B cell (primary cell): ENCODE measurements at regions not wholly inside any gene's neighbourhood (a gene's known extent, or its start where the extent isn't known, plus 50 kb on each side); places are given as distances from the start of the nearest gene placed in this dataset.

Experiments
- ATAC-seq: fragments of 200-7000 bp; cut with Tn5 transposase; one replicate; pipeline ENCODE4 v1.10.0; 2021; ENCODE audit warnings: low read depth, mild to moderate bottlenecking, moderate number of reproducible peaks, moderate library complexity
- CTCF ChIA-PET: fragments of 350-600 bp; sonication (Branson Sonifier 250); formaldehyde crosslinking; loops from one replicate; lab custom pipeline; 2021; ENCODE audit warnings: antibody characterized with exemption, inconsistent platforms; lab: Charles Lee
- POLR2A ChIA-PET: fragments of 350-600 bp; sonication (Branson Sonifier 250); formaldehyde crosslinking; loops from one replicate; lab custom pipeline; 2021; ENCODE audit warnings: antibody characterized with exemption; lab: Charles Lee
- DNase-seq: peaks from one replicate; pipeline ENCODE4 v3.0.0; 2013
- H2AFZ ChIP-seq: 2 replicates; pipeline ENCODE4 v1.6.1; 2012; ENCODE audit warnings: mild to moderate bottlenecking, low read depth, low read length; ENCODE audit not compliant: insufficient read depth, poor library complexity, severe bottlenecking
- H3K27ac ChIP-seq, 2 donors: 1 replicate in 1 of 2; 2 replicates in 1 of 2; pipeline ENCODE4 v1.5.1; 2012 to 2013; ENCODE audit warnings: low read length in 2 of 2, mild to moderate bottlenecking in 2 of 2, moderate library complexity in 1 of 2
- H3K27me3 ChIP-seq, 4 experiments: fragments of 200-600 bp in 1 of 4; sonication (generic) in 1 of 4; replicated peaks in 1 of 4; 1 replicate in 2 of 4; 2 replicates in 2 of 4; pipeline versions ENCODE4 v1.6.1 to v1.7.0; 2013 to 2016; ENCODE audit warnings: low read length in 3 of 4, mild to moderate bottlenecking in 2 of 4, mixed read lengths in 1 of 4, moderate library complexity in 1 of 4; ENCODE audit not compliant: insufficient read depth in 4 of 4, control insufficient read depth in 3 of 4; ENCODE audit errors: control extremely low read depth in 1 of 4
- H3K36me3 ChIP-seq, 2 experiments: replicated peaks in 1 of 2; 1 replicate in 1 of 2; 2 replicates in 1 of 2; pipeline versions ENCODE4 v1.6.1 to v1.7.1; 2013; ENCODE audit warnings: low read length in 1 of 2; ENCODE audit not compliant: insufficient read depth in 2 of 2, control insufficient read depth in 1 of 2; ENCODE audit errors: control extremely low read depth in 1 of 2, extremely low read depth in 1 of 2
- H3K4me1 ChIP-seq, 2 donors: fragments of 200-600 bp in 1 of 2; sonication (generic) in 1 of 2; 1 replicate in 1 of 2; 2 replicates in 1 of 2; pipeline versions ENCODE4 v1.5.1 to v1.6.1; 2013 to 2017; ENCODE audit warnings: low read length in 2 of 2; ENCODE audit not compliant: control insufficient read depth in 2 of 2, insufficient read depth in 2 of 2
- H3K4me2 ChIP-seq: replicated peaks from 2 replicates; pipeline ENCODE3; 2012; ENCODE audit warnings: mild to moderate bottlenecking, low read depth, low read length; ENCODE audit not compliant: poor library complexity, severe bottlenecking
- H3K4me3 ChIP-seq, 5 experiments: fragments of 200-600 bp in 1 of 5; sonication (generic) in 1 of 5; 1 replicate in 3 of 5; 2 replicates in 2 of 5; pipeline versions ENCODE4 v1.5.1 to v1.7.0; 2011 to 2016; ENCODE audit warnings: low read length in 4 of 5, mild to moderate bottlenecking in 4 of 5, low read depth in 2 of 5, control low read depth in 1 of 5, moderate library complexity in 1 of 5; ENCODE audit not compliant: insufficient read depth in 1 of 5; ENCODE audit errors: control extremely low read depth in 1 of 5, extremely low read depth in 1 of 5
- H3K79me2 ChIP-seq: fragments of 200-600 bp; sonication (generic); one replicate; pipeline ENCODE4 v1.6.0; 2016; ENCODE audit warnings: low read length; ENCODE audit not compliant: control insufficient read depth, insufficient read depth
- H3K9ac ChIP-seq: fragments of 200-600 bp; sonication (generic); 2 replicates; pipeline ENCODE4 v1.6.1; 2017; ENCODE audit warnings: mild to moderate bottlenecking, low read length, moderate library complexity
- H3K9me3 ChIP-seq, 3 donors: one replicate each; pipeline versions ENCODE4 v1.6.1 to v1.7.1; 2013; ENCODE audit warnings: low read length in 2 of 3; ENCODE audit not compliant: control insufficient read depth in 2 of 3, insufficient read depth in 1 of 3; ENCODE audit errors: control extremely low read depth in 1 of 3
- H4K20me1 ChIP-seq: 2 replicates; pipeline ENCODE4 v1.6.0; 2012; ENCODE audit warnings: mild to moderate bottlenecking, low read length; ENCODE audit not compliant: insufficient read depth, control insufficient read depth, poor library complexity, severe bottlenecking
- H3K27ac Mint-ChIP-seq: one replicate; pipeline ENCODE4 v1.8.0; 2021; ENCODE audit warnings: mixed read lengths
- H3K27me3 Mint-ChIP-seq: one replicate; pipeline ENCODE4 v1.8.0; 2021; ENCODE audit warnings: mixed read lengths
- H3K4me1 Mint-ChIP-seq: one replicate; pipeline ENCODE4 v1.8.0; 2021; ENCODE audit warnings: mixed read lengths
- H3K4me3 Mint-ChIP-seq: one replicate; pipeline ENCODE4 v1.8.0; 2021; ENCODE audit warnings: mixed read lengths
- H3K9me3 Mint-ChIP-seq: one replicate; pipeline ENCODE4 v1.8.0; 2022; ENCODE audit warnings: mixed read lengths; ENCODE audit not compliant: insufficient read depth
- EZH2 ChIP-seq: IDR thresholded peaks from 2 replicates; pipeline ENCODE4 v1.6.1; 2012; ENCODE audit warnings: borderline replicate concordance, low read depth, mild to moderate bottlenecking, moderate library complexity, low read length; ENCODE audit not compliant: insufficient read depth, poor library complexity, severe bottlenecking
- WGBS: methylation state at CpG from one replicate; pipeline ENCODE4 v1.1.5; 2013; ENCODE audit warnings: missing lambda C conversion rate; ENCODE audit not compliant: insufficient coverage; 5-methylcytosine and 5-hydroxymethylcytosine counted together
- intact Hi-C: fragments of 100-400 bp; cut with micrococcal nuclease; formaldehyde crosslinking; loops from one replicate; pipeline ENCODE4 v1.10.0; 2022
- TF ChIP-seq, protein P1 (sequence below): fragments of 200-600 bp; IDR thresholded peaks from one replicate; pipeline ENCODE4 v1.8.0; 2022; ENCODE audit warnings: antibody characterized with exemption, mild to moderate bottlenecking

- ChIA-PET POLR2A (no interaction called here), CTCF (no interaction called here)
- no peak overlapping the region for H3K4me2 ChIP-seq
- no peak overlapping the region for H2AFZ ChIP-seq
- H3K9ac ChIP-seq, result no peak overlapping the region
- DNase-seq (no peak), ATAC-seq (no peak)
- H4K20me1 ChIP-seq, result no peaks in the 10 kb centered on the region
- intact Hi-C loops, result no loop called here
- no peak overlapping the region for H3K4me3 Mint-ChIP-seq
- H3K27ac Mint-ChIP-seq, result no peak overlapping the region
- no peaks in the 10 kb centered on the region for H3K4me1 Mint-ChIP-seq
- no CpG with 5 or more reads among the region's 3 CpGs for WGBS
- H3K4me1 ChIP-seq, result no peaks in the 10 kb centered on the region
- H3K36me3 ChIP-seq, result no peaks in the 10 kb centered on the region
- peaks cover 4% of the 10 kb centered on the region for H3K9me3 Mint-ChIP-seq
- no peaks in the 10 kb centered on the region for H3K27me3 Mint-ChIP-seq
- H3K27ac ChIP-seq, result no peak overlapping the region
- H3K9me3 ChIP-seq, result peaks cover 0 to 10% (median 0%) of the 10 kb centered on the region in 3 donors
- no peak overlapping the region for H3K4me3 ChIP-seq
- H3K79me2 ChIP-seq, result no peaks in the 10 kb centered on the region
- TF ChIP-seq, protein P1, sequence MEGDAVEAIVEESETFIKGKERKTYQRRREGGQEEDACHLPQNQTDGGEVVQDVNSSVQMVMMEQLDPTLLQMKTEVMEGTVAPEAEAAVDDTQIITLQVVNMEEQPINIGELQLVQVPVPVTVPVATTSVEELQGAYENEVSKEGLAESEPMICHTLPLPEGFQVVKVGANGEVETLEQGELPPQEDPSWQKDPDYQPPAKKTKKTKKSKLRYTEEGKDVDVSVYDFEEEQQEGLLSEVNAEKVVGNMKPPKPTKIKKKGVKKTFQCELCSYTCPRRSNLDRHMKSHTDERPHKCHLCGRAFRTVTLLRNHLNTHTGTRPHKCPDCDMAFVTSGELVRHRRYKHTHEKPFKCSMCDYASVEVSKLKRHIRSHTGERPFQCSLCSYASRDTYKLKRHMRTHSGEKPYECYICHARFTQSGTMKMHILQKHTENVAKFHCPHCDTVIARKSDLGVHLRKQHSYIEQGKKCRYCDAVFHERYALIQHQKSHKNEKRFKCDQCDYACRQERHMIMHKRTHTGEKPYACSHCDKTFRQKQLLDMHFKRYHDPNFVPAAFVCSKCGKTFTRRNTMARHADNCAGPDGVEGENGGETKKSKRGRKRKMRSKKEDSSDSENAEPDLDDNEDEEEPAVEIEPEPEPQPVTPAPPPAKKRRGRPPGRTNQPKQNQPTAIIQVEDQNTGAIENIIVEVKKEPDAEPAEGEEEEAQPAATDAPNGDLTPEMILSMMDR, result no peak
- TF ChIP-seq EZH2, result no peak
- no peaks in the 10 kb centered on the region for H3K27me3 ChIP-seq
Measured at GRCh38 chr17:72255481-72255880, 134.7 kb downstream of the SOX9 start.

- intact Hi-C loops, result no loop called here
Measured at GRCh38 chr17:72258711-72259110, 137.9 kb downstream of the SOX9 start.

More at GRCh38 chr17:72258711-72259110, 137.9 kb downstream of the SOX9 start:
- no peaks in the 10 kb centered on the region for H3K4me1 Mint-ChIP-seq
- no peak overlapping the region for H3K27ac Mint-ChIP-seq
- Histone ChIP-seq H3K4me2 (no peak overlapping the region), H3K9me3 (peaks cover 0 to 7% (median 0%) of the 10 kb centered on the region in 3 donors), H3K79me2 (no peaks in the 10 kb centered on the region), H3K4me1 (no peaks in the 10 kb centered on the region), H3K27me3 (no peaks in the 10 kb centered on the region), H3K4me3 (no peak overlapping the region), H3K9ac (no peak overlapping the region), H3K27ac (no peak overlapping the region), H2AFZ (no peak overlapping the region), H3K36me3 (no peaks in the 10 kb centered on the region), H4K20me1 (no peaks in the 10 kb centered on the region)
- ATAC-seq (no peak), DNase-seq (no peak)
- CTCF ChIA-PET, result no interaction called here
- H3K9me3 Mint-ChIP-seq, result peaks cover 5% of the 10 kb centered on the region
- WGBS, result 94% methylated on average over 3 of the region's 3 CpGs
- H3K4me3 Mint-ChIP-seq, result no peak overlapping the region
- POLR2A ChIA-PET, result no interaction called here
- TF ChIP-seq EZH2, result no peak
- TF ChIP-seq, protein P1, result no peak
- H3K27me3 Mint-ChIP-seq, result no peaks in the 10 kb centered on the region
